GM21367 (cell line): ENCODE measurements at regions not wholly inside any gene's neighbourhood (a gene's known extent, or its start where the extent isn't known, plus 50 kb on each side); places are given as distances from the start of the nearest gene placed in this dataset.

Source experiments
- ATAC-seq: cut with Tn5 transposase; IDR thresholded peaks from one replicate; pipeline ENCODE4 v1.9.1; 2021; ENCODE audit not compliant: unreplicated experiment

- no peak for ATAC-seq
Measured at GRCh38 chr16:82361885-82362284, 191.9 kb upstream of the MPHOSPH6 start.

DNA sequence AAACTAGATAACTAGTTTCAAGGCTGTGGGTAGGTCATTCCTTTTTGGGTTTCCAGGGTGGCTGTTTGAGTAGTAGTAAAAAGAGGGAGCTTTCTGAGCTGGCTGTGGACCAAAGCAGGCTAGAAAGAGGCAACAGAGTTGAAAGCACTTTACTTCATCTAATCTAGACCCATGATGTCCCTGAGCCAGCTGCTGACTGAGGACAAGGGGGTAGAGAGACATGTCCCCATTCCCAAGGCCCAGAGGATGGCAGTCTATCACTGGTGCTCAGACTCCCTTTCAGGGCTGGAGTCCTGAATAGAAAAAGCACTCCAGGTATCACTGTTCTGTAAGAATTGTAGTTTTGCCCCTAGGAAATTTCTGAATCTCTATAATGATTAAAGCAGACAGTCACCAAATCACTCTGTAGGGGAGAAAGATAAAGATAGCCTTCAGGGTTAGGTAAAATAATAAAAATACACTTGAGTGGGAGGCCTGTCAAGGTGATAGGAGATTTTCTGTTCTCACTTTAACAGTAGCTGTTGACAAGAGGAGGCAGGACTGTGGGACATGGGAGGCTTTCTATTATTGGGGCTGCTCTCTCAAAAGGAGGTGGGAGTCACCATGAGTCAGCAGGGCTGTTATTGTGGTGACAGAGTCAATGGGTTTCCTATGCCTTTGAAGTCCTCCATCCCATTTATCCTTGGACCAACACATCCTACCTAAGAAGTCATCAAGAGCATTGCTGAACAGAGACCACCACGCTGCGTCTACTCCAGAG lies 190.2 kb upstream of the MPHOSPH6 start:
- ATAC-seq = no peak

DNA sequence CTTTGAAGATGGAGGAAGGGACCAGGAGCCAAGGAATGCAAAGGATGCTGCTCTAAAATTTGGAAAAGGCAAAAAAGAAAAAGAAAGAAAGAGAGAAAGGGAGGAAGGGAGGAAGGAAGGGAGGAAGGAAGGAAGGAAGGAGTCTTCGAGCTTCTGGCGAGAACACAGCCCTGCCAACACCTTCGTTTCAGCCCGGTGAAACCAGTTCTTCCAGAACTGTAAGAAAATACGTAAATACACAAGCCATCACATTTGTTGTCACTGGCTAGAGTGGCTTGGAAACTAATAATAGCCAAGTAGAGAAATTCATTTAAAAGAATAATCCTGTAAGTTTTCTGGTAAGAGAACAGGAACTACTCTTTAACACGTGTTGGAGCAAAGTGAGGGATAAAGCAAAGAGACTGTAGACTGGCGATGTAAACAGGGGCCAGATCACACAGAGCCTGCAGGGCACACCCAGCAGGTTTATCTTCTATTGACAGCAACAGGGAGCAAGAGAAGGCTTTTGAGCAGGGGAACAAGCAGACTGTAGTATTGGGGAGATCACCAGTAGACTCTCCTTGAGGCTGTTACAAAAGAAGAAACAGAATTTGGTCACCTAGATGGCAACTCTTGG lies 188.7 kb upstream of the MPHOSPH6 start:
- ATAC-seq = no peak

DNA sequence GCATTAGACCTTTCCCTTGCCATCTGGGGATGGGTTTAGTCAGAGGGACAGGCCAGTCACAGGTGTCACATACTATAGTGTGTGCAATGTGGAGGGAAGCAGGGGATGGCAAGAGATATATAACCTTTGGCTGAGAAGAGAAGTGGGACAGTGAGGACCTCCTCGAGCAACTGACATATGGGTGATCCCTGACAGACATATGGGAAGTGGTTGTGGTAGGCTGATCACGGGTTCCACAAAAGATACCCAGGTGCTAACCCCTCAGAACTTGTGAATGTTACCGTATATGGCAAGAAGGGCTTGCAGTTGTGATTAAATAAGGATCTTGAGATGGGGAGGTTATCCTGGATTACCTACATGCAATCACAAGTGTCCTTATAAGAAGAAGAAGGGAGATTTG lies 188.1 kb upstream of the MPHOSPH6 start:
- no peak for ATAC-seq

DNA sequence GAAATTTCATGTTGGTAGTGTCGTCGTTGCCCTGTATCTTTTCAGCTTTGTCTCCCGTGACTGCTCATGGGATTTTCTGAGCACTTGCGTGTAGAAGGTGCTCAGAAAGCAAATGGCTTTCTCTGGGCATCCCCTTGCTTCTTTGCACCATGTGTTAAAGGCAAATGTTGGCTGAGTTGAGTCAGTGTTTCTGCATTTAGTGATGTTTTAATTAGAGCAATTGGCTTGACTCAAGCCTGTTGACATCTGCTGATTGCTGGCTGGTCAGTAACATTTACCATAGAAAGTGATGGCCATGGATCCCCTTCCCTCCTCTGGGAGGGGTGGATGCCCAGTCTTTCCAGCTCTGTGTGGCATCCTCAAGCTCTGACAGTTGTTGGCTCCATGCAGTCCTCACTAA lies 187.2 kb upstream of the MPHOSPH6 start:
- no peak for ATAC-seq

DNA sequence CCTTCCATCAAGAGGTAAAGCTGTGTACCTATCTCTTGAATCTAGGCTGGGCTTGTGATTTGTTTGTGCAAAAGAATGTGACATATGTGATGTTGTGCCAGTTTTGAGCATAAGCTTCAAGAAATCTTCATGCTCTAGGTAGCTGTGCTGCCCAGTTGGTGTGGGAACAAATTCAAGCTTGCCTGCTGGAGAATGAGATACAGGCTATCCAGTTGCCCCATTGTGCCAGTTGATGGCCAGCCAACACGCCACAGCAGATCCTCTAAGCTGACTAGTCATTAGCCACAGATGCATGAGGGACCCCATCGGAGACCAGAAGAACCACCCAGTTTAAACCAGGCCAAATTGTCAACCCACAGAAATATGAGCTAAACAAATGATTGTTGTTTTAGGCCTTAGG lies 180.5 kb upstream of the MPHOSPH6 start:
- ATAC-seq = no peak

DNA sequence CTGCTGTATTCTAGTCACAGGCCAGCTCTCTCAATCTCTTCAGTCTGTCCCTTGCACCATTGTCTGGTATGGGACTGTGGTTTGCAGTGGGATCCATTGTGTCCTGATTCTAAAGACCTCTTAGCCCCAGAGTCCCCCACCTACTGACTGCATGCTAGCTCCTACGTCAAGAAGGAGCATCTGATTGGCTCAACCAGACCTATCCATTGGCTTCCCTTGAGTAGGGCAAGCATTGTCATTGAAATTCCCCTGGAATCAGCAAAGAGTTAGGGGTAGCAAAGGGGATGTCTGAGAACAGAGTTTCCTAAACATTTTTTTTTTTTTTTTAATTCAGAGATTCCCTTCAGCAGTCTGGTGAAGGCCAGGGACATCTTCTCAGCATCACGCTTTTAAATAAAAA lies 175.3 kb upstream of the MPHOSPH6 start:
- no peak for ATAC-seq

DNA sequence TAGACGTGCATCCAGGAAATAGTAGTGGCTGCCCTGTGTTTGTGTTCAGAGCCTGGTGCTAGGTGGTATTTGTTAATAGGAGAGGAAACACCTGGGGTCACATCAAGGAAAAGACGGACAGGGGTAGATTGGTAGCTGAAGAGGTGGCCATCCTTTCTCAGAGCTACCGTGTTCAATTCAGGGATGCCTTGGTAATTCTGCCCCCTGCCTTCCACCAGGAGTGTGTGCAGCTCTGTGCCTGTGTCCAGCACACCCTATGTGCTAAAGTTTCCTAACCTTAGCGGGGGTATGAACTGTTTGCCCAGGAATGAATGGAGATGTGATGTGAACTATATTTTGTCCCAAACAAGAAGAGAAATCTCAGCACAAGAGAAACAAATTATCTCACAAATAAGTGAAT lies 174.1 kb upstream of the MPHOSPH6 start:
- no peak for ATAC-seq

DNA sequence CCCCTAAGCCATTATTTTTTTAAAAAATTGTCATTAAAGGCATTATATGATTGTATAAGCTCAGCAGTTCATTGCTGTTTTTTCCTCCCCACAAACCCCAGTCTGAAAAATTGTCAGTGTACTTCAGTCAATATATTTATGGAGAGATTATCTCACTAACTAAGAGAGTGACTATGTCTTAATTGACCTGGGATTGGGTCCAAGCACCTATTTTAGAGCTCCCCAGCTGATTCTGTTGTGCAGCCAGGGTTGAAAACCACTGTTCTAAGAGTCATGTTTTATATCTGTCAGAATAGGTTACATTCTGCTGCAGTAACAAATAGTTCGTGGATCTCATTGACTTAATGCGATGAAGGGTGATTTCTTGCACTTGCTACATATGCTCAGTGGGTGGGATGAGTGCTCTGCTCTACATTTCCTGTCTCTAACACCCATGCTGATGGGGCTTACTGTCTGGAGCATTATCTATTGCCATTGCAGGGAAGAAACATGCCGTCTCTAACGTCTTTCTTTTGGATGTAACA lies 171.2 kb upstream of the MPHOSPH6 start:
- ATAC-seq = no peak

- ATAC-seq = no peak
Measured at GRCh38 chr16:82340531-82340930, 170.5 kb upstream of the MPHOSPH6 start.

- ATAC-seq = no peak
Measured at GRCh38 chr16:82337355-82337754, 167.3 kb upstream of the MPHOSPH6 start.

GRCh38 chr16:82331974-82332750 lies 162.1 kb upstream of the MPHOSPH6 start:
- no peak for ATAC-seq

DNA sequence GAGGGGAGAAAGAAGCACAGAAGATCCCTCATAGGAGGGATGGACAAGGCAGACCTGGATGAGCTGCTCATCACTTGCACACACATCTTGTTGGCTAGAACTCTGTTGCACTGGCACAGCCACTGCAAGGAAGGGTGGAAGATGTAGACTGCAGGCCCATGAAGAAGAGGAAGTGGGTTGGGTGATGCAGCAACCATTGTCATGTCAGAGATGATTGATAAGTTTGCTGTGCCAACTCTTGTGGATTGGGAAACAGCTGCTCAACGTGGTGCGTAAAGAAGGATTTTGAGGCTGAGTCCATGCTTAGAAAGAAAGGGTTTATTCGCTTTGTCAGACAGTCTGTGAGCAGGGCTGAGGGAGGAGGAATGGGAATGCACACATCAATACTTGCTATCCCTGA lies 161.4 kb upstream of the MPHOSPH6 start:
- ATAC-seq = no peak

GRCh38 chr16:82329504-82330192 lies 159.6 kb upstream of the MPHOSPH6 start:
- no peak for ATAC-seq

- ATAC-seq = no peak
Measured at GRCh38 chr16:82328881-82329469, 159.0 kb upstream of the MPHOSPH6 start.

- no peak for ATAC-seq
Measured at GRCh38 chr16:82323171-82323570, 153.1 kb upstream of the MPHOSPH6 start.

DNA sequence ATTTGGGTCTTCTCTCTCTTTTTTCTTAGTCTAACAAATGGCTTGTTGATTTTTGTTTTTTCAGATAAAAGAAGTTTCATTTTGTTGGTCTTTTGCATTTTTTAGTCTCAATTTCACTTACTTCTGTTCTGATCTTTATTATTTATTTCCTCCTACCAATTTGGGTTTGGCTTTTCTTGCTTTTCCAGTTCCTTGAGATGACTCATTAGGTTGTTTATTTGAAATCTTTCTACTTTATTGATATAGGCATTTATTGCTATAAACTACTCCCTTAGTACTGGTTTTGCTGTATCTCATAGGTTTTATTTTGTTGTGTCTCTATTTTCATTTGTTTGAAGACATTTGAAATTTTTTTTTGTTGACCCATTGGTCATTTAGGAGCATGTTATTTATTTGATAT lies 152.2 kb upstream of the MPHOSPH6 start:
- ATAC-seq = no peak

GRCh38 chr16:82319038-82319437 lies 149.0 kb upstream of the MPHOSPH6 start:
- no peak for ATAC-seq

DNA sequence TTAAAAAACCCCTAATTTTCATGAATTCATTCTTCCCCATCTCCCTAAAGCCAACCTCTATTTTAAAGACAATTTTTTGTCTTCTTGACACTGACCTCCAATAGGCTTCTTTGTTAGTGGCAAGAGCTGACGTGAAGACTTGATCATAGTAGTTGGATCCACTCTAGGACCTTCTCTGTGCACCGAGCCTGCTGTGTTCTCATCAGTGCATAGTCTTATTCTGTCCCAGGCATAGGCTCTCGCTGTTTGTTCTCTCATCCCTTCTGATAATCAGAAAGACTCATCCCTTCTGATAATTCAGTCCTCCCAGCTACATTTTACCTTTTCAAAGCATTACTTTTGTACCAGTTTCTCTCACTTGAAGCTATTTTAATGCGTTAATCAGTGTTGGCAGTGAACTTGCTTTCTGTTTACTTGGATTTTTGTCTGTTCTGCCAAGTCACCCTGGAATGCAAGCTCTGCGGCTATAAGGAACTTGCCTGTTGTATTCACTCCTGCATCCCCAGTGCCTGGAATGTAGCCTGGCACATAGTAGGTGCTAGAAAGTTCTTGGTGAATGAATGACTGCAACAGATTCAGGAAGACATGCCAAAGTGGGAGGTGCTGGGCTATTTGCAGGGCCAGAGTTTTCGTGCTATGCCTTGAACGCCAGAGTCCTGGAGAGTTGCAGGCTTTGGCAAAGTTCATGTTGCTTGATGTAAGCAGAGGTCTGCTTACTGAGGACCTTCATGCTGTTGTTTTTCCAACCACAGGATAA lies 147.6 kb upstream of the MPHOSPH6 start:
- ATAC-seq = no peak

- no peak for ATAC-seq
Measured at GRCh38 chr16:82313754-82314153, 143.7 kb upstream of the MPHOSPH6 start.
